HG03521 (cell line): ENCODE measurements at regions not wholly inside any gene's neighbourhood (a gene's known extent, or its start where the extent isn't known, plus 50 kb on each side); places are given as distances from the start of the nearest gene placed in this dataset.

ENCODE experiments used
- ATAC-seq: cut with Tn5 transposase; IDR thresholded peaks from one replicate; pipeline ENCODE4 v1.9.1; 2021; ENCODE audit warnings: mild to moderate bottlenecking, moderate library complexity; ENCODE audit not compliant: unreplicated experiment

GRCh38 chr5:117058740-117059139 is 484.1 kb upstream of the SEMA6A start:
- ATAC-seq = no peak

GRCh38 chr5:117055517-117055916 is 480.9 kb upstream of the SEMA6A start:
- no peak for ATAC-seq

- ATAC-seq = no peak
These were observed 480.3 kb upstream of the SEMA6A start for GRCh38 chr5:117054911-117055310.

- ATAC-seq = no peak
These were observed 479.5 kb upstream of the SEMA6A start for GRCh38 chr5:117054141-117054540.

- ATAC-seq = no peak
These were observed 467.4 kb upstream of the SEMA6A start for GRCh38 chr5:117041926-117042595.

GRCh38 chr5:117039035-117039434 is 464.4 kb upstream of the SEMA6A start:
- no peak for ATAC-seq

- no peak for ATAC-seq
These were observed 452.8 kb upstream of the SEMA6A start for GRCh38 chr5:117027384-117027783.

- no peak for ATAC-seq
These were observed 446.4 kb upstream of the SEMA6A start for GRCh38 chr5:117020999-117021398.

- no peak for ATAC-seq
These were observed 438.8 kb upstream of the SEMA6A start for GRCh38 chr5:117013280-117013877.

GRCh38 chr5:117010574-117010973 is 436.0 kb upstream of the SEMA6A start:
- no peak for ATAC-seq

GRCh38 chr5:116998024-116998423 is 423.4 kb upstream of the SEMA6A start:
- ATAC-seq = no peak

GRCh38 chr5:116992681-116993080 is 418.1 kb upstream of the SEMA6A start:
- ATAC-seq = no peak

- ATAC-seq = no peak
These were observed 415.4 kb upstream of the SEMA6A start for GRCh38 chr5:116989995-116990394.

GRCh38 chr5:116982035-116982434 is 407.4 kb upstream of the SEMA6A start:
- ATAC-seq = no peak

- ATAC-seq = no peak
These were observed 406.0 kb upstream of the SEMA6A start for GRCh38 chr5:116980581-116980980.

GRCh38 chr5:116976767-116977166 is 402.1 kb upstream of the SEMA6A start:
- no peak for ATAC-seq

- no peak for ATAC-seq
These were observed 396.5 kb upstream of the SEMA6A start for GRCh38 chr5:116971131-116971530.

- no peak for ATAC-seq
These were observed 395.7 kb upstream of the SEMA6A start for GRCh38 chr5:116970318-116970717.

- no peak for ATAC-seq
These were observed 389.8 kb upstream of the SEMA6A start for GRCh38 chr5:116964438-116964837.

GRCh38 chr5:116961021-116961420 is 386.4 kb upstream of the SEMA6A start:
- ATAC-seq = no peak

GRCh38 chr5:116959843-116960242 is 385.2 kb upstream of the SEMA6A start:
- no peak for ATAC-seq

GRCh38 chr5:116953251-116953930 is 378.8 kb upstream of the SEMA6A start:
- no peak for ATAC-seq
